IMR-90 (cell line): ENCODE measurements at regions not wholly inside any gene's neighbourhood (a gene's known extent, or its start where the extent isn't known, plus 50 kb on each side); places are given as distances from the start of the nearest gene placed in this dataset.

Experiments
- ATAC-seq: fragments of 200-7000 bp; cut with Tn5 transposase; 2 replicates; pipeline ENCODE4 v1.9.1; 2020; ENCODE audit warnings: low read depth, mild to moderate bottlenecking, moderate library complexity
- BruUV-seq: library from RNA; stranded (reverse); fragments of 400-500 nt; replicated peaks from 2 replicates; lab custom pipeline; 2021; lab: Mats Ljungman, UMichigan
- CTCF ChIA-PET: fragments of 300-600 bp; formaldehyde crosslinking; extraction: SDS; loops from one replicate; lab custom pipeline; 2021; ENCODE audit warnings: antibody characterized with exemption; lab: Yijun Ruan, JAX
- POLR2A ChIA-PET: fragments of 300-600 bp; sonication (Branson Sonifier 250); formaldehyde crosslinking; loops from one replicate; lab custom pipeline; 2022; ENCODE audit warnings: antibody characterized with exemption; ENCODE audit not compliant: unreplicated experiment; lab: Charles Lee
- DNase-seq: peaks from one replicate; pipeline ENCODE4 v3.0.0; 2013
- H2AFZ ChIP-seq: replicated peaks from 2 replicates; pipeline ENCODE3; 2013; ENCODE audit warnings: low read length, mild to moderate bottlenecking; ENCODE audit not compliant: poor library complexity
- H2AK5ac ChIP-seq: 2 replicates; pipeline ENCODE4 v1.6.1; 2013; ENCODE audit warnings: low read depth, low read length, inconsistent platforms
- H2AK9ac ChIP-seq: replicated peaks from 2 replicates; pipeline ENCODE3; 2013; ENCODE audit warnings: mild to moderate bottlenecking, low read depth, low read length, moderate library complexity; ENCODE audit not compliant: poor library complexity
- H2BK120ac ChIP-seq: 2 replicates; pipeline ENCODE4 v1.6.1; 2013; ENCODE audit warnings: low read depth, low read length, inconsistent platforms
- H2BK15ac ChIP-seq: 3 replicates; pipeline ENCODE4 v1.6.1; 2013; ENCODE audit warnings: low read depth, low read length, inconsistent platforms
- H2BK20ac ChIP-seq: 2 replicates; pipeline ENCODE4 v1.6.1; 2013; ENCODE audit warnings: low read depth, mild to moderate bottlenecking, inconsistent platforms, low read length, moderate library complexity
- H2BK5ac ChIP-seq: 2 replicates; pipeline ENCODE4 v1.6.1; 2013; ENCODE audit warnings: mild to moderate bottlenecking, low read depth, low read length, inconsistent platforms; ENCODE audit not compliant: poor library complexity, severe bottlenecking
- H3K14ac ChIP-seq: replicated peaks from 2 replicates; pipeline ENCODE4 v1.6.1; 2013; ENCODE audit warnings: low read depth, low read length, inconsistent platforms
- H3K18ac ChIP-seq: 2 replicates; pipeline ENCODE4 v1.6.1; 2013; ENCODE audit warnings: low read depth, low read length, control low read depth
- H3K23ac ChIP-seq: 2 replicates; pipeline ENCODE4 v1.6.1; 2013; ENCODE audit warnings: low read depth, low read length, inconsistent platforms
- H3K27ac ChIP-seq: 2 replicates; pipeline ENCODE4 v1.5.1; 2013; ENCODE audit warnings: mild to moderate bottlenecking, control low read depth, low read length; ENCODE audit not compliant: insufficient read depth
- H3K27me3 ChIP-seq: 2 replicates; pipeline ENCODE4 v1.6.1; 2013; ENCODE audit warnings: low read length; ENCODE audit not compliant: control insufficient read depth, insufficient read depth
- H3K36me3 ChIP-seq: 2 replicates; pipeline ENCODE4 v1.6.1; 2013; ENCODE audit warnings: low read length, mixed read lengths; ENCODE audit not compliant: control insufficient read depth, insufficient read depth
- H3K4ac ChIP-seq: 2 replicates; pipeline ENCODE4 v1.6.1; 2013; ENCODE audit warnings: low read depth, low read length, inconsistent platforms
- H3K4me1 ChIP-seq: 2 replicates; pipeline ENCODE4 v1.6.1; 2013; ENCODE audit warnings: low read length, mixed read lengths; ENCODE audit not compliant: control insufficient read depth, insufficient read depth
- H3K4me2 ChIP-seq: 2 replicates; pipeline ENCODE4 v1.6.1; 2013; ENCODE audit warnings: low read depth, mild to moderate bottlenecking, control low read depth, low read length, moderate library complexity
- H3K4me3 ChIP-seq: 2 replicates; pipeline ENCODE4 v1.5.1; 2013; ENCODE audit warnings: low read depth, mild to moderate bottlenecking, control low read depth, low read length, moderate library complexity; ENCODE audit not compliant: insufficient read depth
- H3K56ac ChIP-seq: 2 replicates; pipeline ENCODE4 v1.6.1; 2013; ENCODE audit warnings: low read length, inconsistent platforms; ENCODE audit not compliant: insufficient read depth; ENCODE audit errors: extremely low read depth
- H3K79me1 ChIP-seq, 2 experiments: 2 replicates each; pipeline ENCODE4 v1.6.1; 2013; ENCODE audit warnings: low read length in 2 of 2, inconsistent platforms in 1 of 2, low read depth in 1 of 2
- H3K9ac ChIP-seq: 2 replicates; pipeline ENCODE4 v1.6.1; 2013; ENCODE audit warnings: low read depth, low read length, control low read depth
- H3K9me1 ChIP-seq: 2 replicates; pipeline ENCODE4 v1.6.1; 2013; ENCODE audit warnings: low read length, inconsistent platforms; ENCODE audit not compliant: insufficient read depth
- H3K9me3 ChIP-seq: 2 replicates; pipeline ENCODE4 v1.6.1; 2013; ENCODE audit warnings: low read length; ENCODE audit not compliant: control insufficient read depth, insufficient read depth
- H4K20me1 ChIP-seq: 2 replicates; pipeline ENCODE4 v1.6.1; 2013; ENCODE audit warnings: low read length, inconsistent platforms; ENCODE audit not compliant: insufficient read depth
- H4K5ac ChIP-seq: 2 replicates; pipeline ENCODE4 v1.6.1; 2013; ENCODE audit warnings: mild to moderate bottlenecking, low read depth, low read length, control low read depth
- H4K8ac ChIP-seq, 2 experiments: 2 replicates each; pipeline ENCODE4 v1.6.1; 2013; ENCODE audit warnings: low read depth in 2 of 2, low read length in 2 of 2, control low read depth in 1 of 2, inconsistent platforms in 1 of 2
- H4K91ac ChIP-seq: 2 replicates; pipeline ENCODE4 v1.6.1; 2013; ENCODE audit warnings: low read depth, low read length, inconsistent platforms; ENCODE audit not compliant: insufficient read depth
- CEBPB ChIP-seq: IDR thresholded peaks from 2 replicates; pipeline ENCODE4 v1.6.1; 2012; ENCODE audit warnings: low read depth, low read length, improper control_type of control experiment
- CHD1 ChIP-seq: IDR thresholded peaks from 2 replicates; pipeline ENCODE4 v1.6.1; 2012; ENCODE audit warnings: low read depth, low read length, improper control_type of control experiment
- CTCF ChIP-seq: conservative IDR thresholded peaks from 2 replicates; pipeline ENCODE4 v1.5.1; 2012; ENCODE audit warnings: mild to moderate bottlenecking, low read depth, low read length, improper control_type of control experiment
- FOS ChIP-seq: fragments of 150-350 bp; IDR thresholded peaks from 2 replicates; pipeline ENCODE4 v1.6.1; 2016; ENCODE audit warnings: low read depth, low read length
- MAFK ChIP-seq: IDR thresholded peaks from 2 replicates; pipeline ENCODE4 v1.6.1; 2012; ENCODE audit warnings: low read depth, low read length, improper control_type of control experiment
- MAZ ChIP-seq: IDR thresholded peaks from 2 replicates; pipeline ENCODE4 v1.6.1; 2012; ENCODE audit warnings: low read depth, mild to moderate bottlenecking, low read length, improper control_type of control experiment, moderate library complexity, borderline replicate concordance
- MXI1 ChIP-seq: IDR thresholded peaks from 2 replicates; pipeline ENCODE4 v1.6.1; 2012; ENCODE audit warnings: low read depth, mild to moderate bottlenecking, low read length, moderate library complexity, borderline replicate concordance
- RAD21 ChIP-seq: IDR thresholded peaks from 2 replicates; pipeline ENCODE4 v1.6.1; 2012; ENCODE audit warnings: low read length, improper control_type of control experiment
- RCOR1 ChIP-seq: IDR thresholded peaks from 2 replicates; pipeline ENCODE4 v1.6.1; 2012; ENCODE audit warnings: mild to moderate bottlenecking, low read length, improper control_type of control experiment; ENCODE audit not compliant: insufficient replicate concordance
- USF2 ChIP-seq: fragments of 150-350 bp; IDR thresholded peaks from 2 replicates; pipeline ENCODE4 v1.6.1; 2017; ENCODE audit warnings: mild to moderate bottlenecking, antibody characterized with exemption, low read length, low read depth
- WGBS, 2 experiments: methylation state at CpG; one replicate each; pipeline versions ENCODE4 v1.1.5 to v1.1.7; 2013; ENCODE audit warnings: missing lambda C conversion rate in 2 of 2; ENCODE audit not compliant: insufficient read length in 1 of 2; ENCODE audit errors: extremely low coverage in 2 of 2; 5-methylcytosine and 5-hydroxymethylcytosine counted together
- dilution Hi-C: fragments of 300-500 bp; cut with HindIII; formaldehyde crosslinking; loops from one replicate; pipeline ENCODE4 v1.14.3; 2018; ENCODE audit warnings: low sequenced_read_pairs; ENCODE audit not compliant: unreplicated experiment
- in situ Hi-C: fragments of 300-500 bp; cut with MboI; formaldehyde crosslinking; loops from 3 replicates; pipeline ENCODE4 v1.14.3; 2019; ENCODE audit warnings: low sequenced_read_pairs, inconsistent platforms, mixed read lengths
- intact Hi-C: fragments of 100-400 bp; cut with micrococcal nuclease; formaldehyde crosslinking; loops from 2 replicates; pipeline ENCODE4 v1.10.0; 2022

- Histone ChIP-seq H2BK15ac (peak overlapping the region; percentile 47; the same call in 1 of the 3 replicates), H3K4me2 (no peak overlapping the region), H3K27me3 (peaks cover 2% of the 10 kb centered on the region; the same call in 1 of the 2 replicates), H3K9ac (no peak overlapping the region), H2AFZ (no peak overlapping the region), H2BK5ac (no peak overlapping the region), H3K36me3 (no peaks in the 10 kb centered on the region), H2AK9ac (no peak overlapping the region), H3K79me1 (no peaks in the 10 kb centered on the region), H3K56ac (no peak overlapping the region), H4K20me1 (no peaks in the 10 kb centered on the region), H3K27ac (no peak overlapping the region), H4K8ac (no peak overlapping the region), H3K4me1 (no peaks in the 10 kb centered on the region), H3K4ac (no peak overlapping the region; the same call in 1 of the 2 replicates), H2AK5ac (peak overlapping the region; percentile 56), H3K18ac (no peak overlapping the region), H4K91ac (no peak overlapping the region), H2BK20ac (peak overlapping the region; percentile 24), H3K14ac (no peak overlapping the region), H3K9me1 (0 out of 2 replicates have a peak, but pooled peaks cover 4% of the 10 kb centered on the region), H2BK120ac (no peak overlapping the region), H3K4me3 (no peak overlapping the region), H3K23ac (no peak overlapping the region), H4K5ac (no peak overlapping the region), H3K9me3 (no peaks in the 10 kb centered on the region)
- TF ChIP-seq RCOR1, result no peak
- TF ChIP-seq MAFK, result no peak
- TF ChIP-seq FOS, result no peak
- no peak for TF ChIP-seq CHD1
- no peak for TF ChIP-seq CTCF
- TF ChIP-seq MXI1, result no peak
- no peak for TF ChIP-seq MAZ
- TF ChIP-seq CEBPB, result no peak
- TF ChIP-seq RAD21, result no peak
- no peak for TF ChIP-seq USF2
- dilution Hi-C loops, result no loop called here
- in situ Hi-C loops, result no loop called here
- POLR2A ChIA-PET, result no interaction called here
- intact Hi-C loops, result no loop called here
- no TSS peak for BruUV-seq
- ATAC-seq (no peak), DNase-seq (no peak)
- CTCF ChIA-PET, result interaction anchor here (0.5 kb wide), 1 partner anchor 11 kb away, joined by 5 read pairs; no protein-coding TSS in a partner anchor
- WGBS, 2 experiments, result 100% methylated on average over 3 of the region's 6 CpGs; no CpG with 5 or more reads in 1 of the 2 experiments
These were observed 307.0 kb upstream of the PTBP2 start for GRCh38 chr1:96414598-96414997.
